Testis (tissue), 2 donors: ENCODE measurements at regions not wholly inside any gene's neighbourhood (a gene's known extent, or its start where the extent isn't known, plus 50 kb on each side); places are given as distances from the start of the nearest gene placed in this dataset.

Source experiments
- CTCF ChIP-seq, 3 experiments: fragments of 450-650 bp in 2 of 3; fragments of 200-600 bp in 1 of 3; sonication (generic) in 1 of 3; IDR thresholded peaks; one replicate each; pipeline ENCODE4 v1.5.1; 2016 to 2019; ENCODE audit warnings: antibody characterized with exemption in 3 of 3, mild to moderate bottlenecking in 2 of 3, moderate library complexity in 1 of 3
- POLR2A ChIP-seq: fragments of 450-650 bp; IDR thresholded peaks from one replicate; pipeline ENCODE4 v1.6.1; 2017; ENCODE audit warnings: antibody characterized with exemption, mild to moderate bottlenecking, moderate library complexity

GRCh38 chr2:190121305-190121704 is 58.8 kb upstream of the MSTN start:
- TF ChIP-seq CTCF (IDR thresholded peaks at IDR 0.05) (no peak), POLR2A (no peak)
